ENCODE measurements at regions not wholly inside any gene's neighbourhood (a gene's known extent, or its start where the extent isn't known, plus 50 kb on each side); places are given as distances from the start of the nearest gene placed in this dataset.

GRCh38 chr2:217617616-217618022 is 385.2 kb downstream of the TNS1 start:
- Histone ChIP-seq H3K4me2 (ENCODE audit: low read depth, low read length) (no peak overlapping the region), H3K27ac (ENCODE audit: extremely low read length, insufficient read depth, low read length) (no peak overlapping the region), H3K36me3 (replicated peaks in 1 of 2; ENCODE audit: control insufficient read depth in 1 of 2, insufficient read depth in 2 of 2, low read length in 2 of 2) (no peaks in the 10 kb centered on the region), H3K4me3 (replicated peaks in 1 of 3; ENCODE audit: insufficient read depth in 1 of 3, low read depth in 2 of 3, low read length in 3 of 3) (no peak overlapping the region), H3K4me1 (ENCODE audit: insufficient read depth, low read length) (peaks cover 22% of the 10 kb centered on the region), H2AFZ (ENCODE audit: low read length) (no peak overlapping the region), H3K27me3 (ENCODE audit: control insufficient read depth in 1 of 2, insufficient read depth in 2 of 2, low read length in 2 of 2) (peaks cover 2 to 4% of the 10 kb centered on the region in 2 experiments; a peak in 1 of 5 replicates), H3K9me3 (ENCODE audit: low read length) (no peaks in the 10 kb centered on the region), H3K9ac (ENCODE audit: insufficient read depth, low read depth, low read length) (no peak overlapping the region), H3K79me2 (ENCODE audit: insufficient read depth, low read length) (no peaks in the 10 kb centered on the region), H4K20me1 (ENCODE audit: insufficient read depth, low read length) (peaks cover 11% of the 10 kb centered on the region; the same call in 1 of the 2 replicates)
- TF ChIP-seq CCAR2 (optimal IDR thresholded peaks at IDR 0.05; ENCODE audit: low read depth, low read length) (no peak), SNAI1 (CRISPR knock-in tag; IDR thresholded peaks at IDR 0.05; ENCODE audit: borderline replicate concordance) (no peak), PAF1 (CRISPR knock-in tag; IDR thresholded peaks at IDR 0.05) (no peak), ZMYM3 (CRISPR knock-in tag; IDR thresholded peaks at IDR 0.05) (no peak), CENPBD1 (CRISPR knock-in tag; IDR thresholded peaks at IDR 0.05; ENCODE audit: borderline replicate concordance, low read depth) (no peak)
- intact Hi-C loops (cut with micrococcal nuclease; ENCODE audit: unreplicated experiment), result no loop called here
- in situ Hi-C loops (cut with HindIII; ENCODE audit: extremely low pct_ligation_motif_present, low pct_unique_long_range_greater_than_20kb), result no loop called here
- DNase-seq (ENCODE audit: low spot score) (no peak), FAIRE-seq (no peak), ATAC-seq (no peak)
- CTCF ChIA-PET (ENCODE audit: low intra/inter-chr PET ratio, low total read pairs), result no interaction called here
- POLR2A ChIA-PET, result no interaction called here
- 36% methylated on average over 8 of the region's 8 CpGs for WGBS (ENCODE audit: low lambda C conversion rate)
- no TSS peak for BruUV-seq (replicated peaks)

GRCh38 chr2:217616936-217617335 is 385.9 kb downstream of the TNS1 start:
- no peak overlapping the region for H2AFZ ChIP-seq (ENCODE audit: low read length)
- H3K9ac ChIP-seq (ENCODE audit: insufficient read depth, low read depth, low read length), result no peak overlapping the region
- H3K4me3 ChIP-seq (replicated peaks in 1 of 3; ENCODE audit: insufficient read depth in 1 of 3, low read depth in 2 of 3, low read length in 3 of 3), result no peak overlapping the region
- ATAC-seq, result no peak
- DNase-seq (ENCODE audit: low spot score), result no peak
- H3K79me2 ChIP-seq (ENCODE audit: insufficient read depth, low read length), result no peaks in the 10 kb centered on the region
- H3K27me3 ChIP-seq (ENCODE audit: control insufficient read depth in 1 of 2, insufficient read depth in 2 of 2, low read length in 2 of 2), result peaks cover 2 to 4% of the 10 kb centered on the region in 2 experiments; a peak in 1 of 5 replicates
- H3K27ac ChIP-seq (ENCODE audit: extremely low read length, insufficient read depth, low read length), result no peak overlapping the region
- H3K9me3 ChIP-seq (ENCODE audit: low read length), result no peaks in the 10 kb centered on the region
- intact Hi-C loops (cut with micrococcal nuclease; ENCODE audit: unreplicated experiment) (no loop called here), in situ Hi-C loops (cut with HindIII; ENCODE audit: extremely low pct_ligation_motif_present, low pct_unique_long_range_greater_than_20kb) (no loop called here)
- ChIA-PET POLR2A (no interaction called here), CTCF (ENCODE audit: low intra/inter-chr PET ratio, low total read pairs) (no interaction called here)
- FAIRE-seq, result no peak
- H4K20me1 ChIP-seq (ENCODE audit: insufficient read depth, low read length), result peaks cover 10% of the 10 kb centered on the region; the same call in 1 of the 2 replicates
- WGBS (ENCODE audit: low lambda C conversion rate), result 41% methylated on average over 4 of the region's 4 CpGs
- no peak overlapping the region for H3K4me2 ChIP-seq (ENCODE audit: low read depth, low read length)
- H3K36me3 ChIP-seq (replicated peaks in 1 of 2; ENCODE audit: control insufficient read depth in 1 of 2, insufficient read depth in 2 of 2, low read length in 2 of 2), result no peaks in the 10 kb centered on the region
- no TSS peak for BruUV-seq (replicated peaks)
- peaks cover 15% of the 10 kb centered on the region for H3K4me1 ChIP-seq (ENCODE audit: insufficient read depth, low read length)
- TF ChIP-seq PHF20 (CRISPR knock-in tag; IDR thresholded peaks at IDR 0.05) (no peak), ZXDC (CRISPR knock-in tag; IDR thresholded peaks at IDR 0.05) (no peak), PAWR (CRISPR knock-in tag; IDR thresholded peaks at IDR 0.05; ENCODE audit: borderline replicate concordance) (no peak), ATF6 (CRISPR knock-in tag; conservative IDR thresholded peaks at IDR 0.05) (no peak), AGO2 (optimal IDR thresholded peaks at IDR 0.05; ENCODE audit: low read depth, low read length) (no peak), ZBTB39 (CRISPR knock-in tag; IDR thresholded peaks at IDR 0.05) (no peak), MTF1 (CRISPR knock-in tag; IDR thresholded peaks at IDR 0.05) (no peak)
